ENCODE measurements at regions not wholly inside any gene's neighbourhood (a gene's known extent, or its start where the extent isn't known, plus 50 kb on each side); places are given as distances from the start of the nearest gene placed in this dataset.

GRCh38 chr2:160901613-160902012, 258.6 kb upstream of the TANK start:
- H3K36me3 ChIP-seq = no peaks in the 10 kb centered on the region
- H3K27me3 ChIP-seq = no peaks in the 10 kb centered on the region
- peak overlapping the region in 1 of 4 donors; percentile 6 for H3K27ac ChIP-seq
- H3K4me3 ChIP-seq = no peak overlapping the region
- peaks cover 0 to 32% (median 0%) of the 10 kb centered on the region in 3 donors for H3K4me1 ChIP-seq
- intact Hi-C loops (cut with DNase I) = no loop called here
- DNase-seq = no peak
- 42 to 57% methylated on average over 4 of the region's 4 CpGs for WGBS, 2 donors
- TF ChIP-seq CTCF (IDR thresholded peaks at IDR 0.05) = no peak
- no peak for TF ChIP-seq POLR2A (IDR thresholded peaks at IDR 0.05)
- H3K9me3 ChIP-seq = no peaks in the 10 kb centered on the region

GRCh38 chr2:160905862-160906261, 254.4 kb upstream of the TANK start:
- no peaks in the 10 kb centered on the region for H3K36me3 ChIP-seq
- H3K27me3 ChIP-seq = no peaks in the 10 kb centered on the region
- intact Hi-C loops (cut with DNase I) = no loop called here
- H3K4me3 ChIP-seq = no peak overlapping the region
- 91 to 100% methylated on average over 2 of the region's 2 CpGs for WGBS, 2 donors
- DNase-seq = no peak
- TF ChIP-seq POLR2A (IDR thresholded peaks at IDR 0.05) = no peak
- H3K27ac ChIP-seq = no peak overlapping the region
- no peaks in the 10 kb centered on the region for H3K9me3 ChIP-seq
- H3K4me1 ChIP-seq = peaks cover 0 to 35% (median 7%) of the 10 kb centered on the region in 3 donors

- no peak for DNase-seq
- TF ChIP-seq CTCF (IDR thresholded peaks at IDR 0.05) (no peak), POLR2A (IDR thresholded peaks at IDR 0.05) (no peak)
- Histone ChIP-seq H3K4me3 (no peak overlapping the region), H3K27ac (no peak overlapping the region), H3K9me3 (no peaks in the 10 kb centered on the region), H3K4me1 (peaks cover 0 to 42% (median 7%) of the 10 kb centered on the region in 3 donors), H3K36me3 (no peaks in the 10 kb centered on the region), H3K27me3 (no peaks in the 10 kb centered on the region)
- WGBS, 2 donors = 92 to 100% methylated on average over 1 of the region's 1 CpG
- intact Hi-C loops (cut with DNase I) = no loop called here
Measured at GRCh38 chr2:160906878-160907277, 253.3 kb upstream of the TANK start.

GRCh38 chr2:160907738-160908137, 252.5 kb upstream of the TANK start:
- Histone ChIP-seq H3K36me3 (no peaks in the 10 kb centered on the region), H3K9me3 (no peaks in the 10 kb centered on the region), H3K27me3 (no peaks in the 10 kb centered on the region), H3K27ac (no peak overlapping the region), H3K4me1 (peaks cover 0 to 36% (median 7%) of the 10 kb centered on the region in 3 donors), H3K4me3 (no peak overlapping the region)
- no peak for DNase-seq
- intact Hi-C loops (cut with DNase I) = no loop called here
- TF ChIP-seq CTCF (IDR thresholded peaks at IDR 0.05) = no peak
- no peak for TF ChIP-seq POLR2A (IDR thresholded peaks at IDR 0.05)
- WGBS, 2 donors = 67 to 85% methylated on average over 1 of the region's 1 CpG

GRCh38 chr2:160908157-160908556, 252.1 kb upstream of the TANK start:
- WGBS, 2 donors = 41 to 68% methylated on average over 1 of the region's 1 CpG
- TF ChIP-seq CTCF (IDR thresholded peaks at IDR 0.05) (no peak), POLR2A (IDR thresholded peaks at IDR 0.05) (no peak)
- no peaks in the 10 kb centered on the region for H3K36me3 ChIP-seq
- intact Hi-C loops (cut with DNase I) = no loop called here
- DNase-seq = no peak
- H3K27me3 ChIP-seq = no peaks in the 10 kb centered on the region
- H3K9me3 ChIP-seq = no peaks in the 10 kb centered on the region
- H3K27ac ChIP-seq = no peak overlapping the region
- H3K4me3 ChIP-seq = no peak overlapping the region
- H3K4me1 ChIP-seq = peaks cover 0 to 33% (median 7%) of the 10 kb centered on the region in 3 donors

GRCh38 chr2:160909781-160910242, 250.4 kb upstream of the TANK start:
- H3K27me3 ChIP-seq = no peaks in the 10 kb centered on the region
- peaks cover 0 to 23% (median 7%) of the 10 kb centered on the region in 3 donors for H3K4me1 ChIP-seq
- DNase-seq = no peak
- H3K9me3 ChIP-seq = no peaks in the 10 kb centered on the region
- WGBS, 2 donors = 40 to 42% methylated on average over 3 of the region's 3 CpGs
- peak overlapping the region in 2 of 4 donors; percentile 49 to 67 for H3K27ac ChIP-seq
- H3K36me3 ChIP-seq = no peaks in the 10 kb centered on the region
- H3K4me3 ChIP-seq = no peak overlapping the region
- TF ChIP-seq POLR2A (IDR thresholded peaks at IDR 0.05) (no peak), CTCF (IDR thresholded peaks at IDR 0.05) (no peak)
- intact Hi-C loops (cut with DNase I) = no loop called here

Data from esophagus squamous epithelium (tissue), 5 donors.